Skeletal muscle satellite cell (primary cell): ENCODE measurements at regions not wholly inside any gene's neighbourhood (a gene's known extent, or its start where the extent isn't known, plus 50 kb on each side); places are given as distances from the start of the nearest gene placed in this dataset.

ENCODE experiments used
- H3K27me3 ChIP-seq: 2 replicates; pipeline ENCODE4 v1.7.0; 2013; ENCODE audit warnings: low read length; ENCODE audit not compliant: control insufficient read depth, insufficient read depth
- H3K36me3 ChIP-seq: 2 replicates; pipeline ENCODE4 v1.7.0; 2013; ENCODE audit warnings: mild to moderate bottlenecking, control low read depth, low read length; ENCODE audit not compliant: insufficient read depth
- H3K4me1 ChIP-seq: 2 replicates; pipeline ENCODE4 v1.7.0; 2013; ENCODE audit warnings: low read length; ENCODE audit not compliant: control insufficient read depth, insufficient read depth
- H3K4me2 ChIP-seq: 2 replicates; pipeline ENCODE4 v1.7.0; 2013; ENCODE audit warnings: mild to moderate bottlenecking, low read length
- H3K4me3 ChIP-seq: 2 replicates; pipeline ENCODE4 v1.7.0; 2013; ENCODE audit warnings: low read length
- H3K9ac ChIP-seq: 2 replicates; pipeline ENCODE4 v1.7.0; 2013; ENCODE audit warnings: mild to moderate bottlenecking, low read depth, low read length, moderate library complexity
- H3K9me3 ChIP-seq: replicated peaks from 2 replicates; pipeline ENCODE4 v1.7.0; 2013; ENCODE audit warnings: mild to moderate bottlenecking, control low read depth, low read length

DNA sequence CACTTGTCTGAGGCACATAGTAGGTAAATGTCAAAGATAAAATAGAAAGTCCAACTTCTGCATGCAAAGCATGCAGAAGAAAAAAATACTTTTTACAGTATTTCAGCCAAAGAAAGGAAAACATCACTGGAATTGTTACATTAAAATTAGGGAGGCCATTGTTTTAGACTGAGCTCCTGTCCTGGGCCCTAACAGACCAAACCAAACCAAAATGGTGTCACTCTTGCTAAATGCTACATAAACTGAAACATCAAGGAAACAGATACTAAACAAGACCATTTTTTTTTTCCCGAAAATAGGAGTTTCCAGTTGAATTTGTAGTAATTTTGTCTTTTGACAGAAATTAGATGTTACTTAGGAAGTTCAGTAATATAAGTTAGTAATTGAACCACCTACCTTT is 508.8 kb downstream of the DSC3 start:
- no peaks in the 10 kb centered on the region for H3K4me1 ChIP-seq
- no peaks in the 10 kb centered on the region for H3K36me3 ChIP-seq
- H3K4me2 ChIP-seq = no peak overlapping the region

GRCh38 chr18:30527917-30528316 is 514.6 kb downstream of the DSC3 start:
- Histone ChIP-seq H3K36me3 (no peaks in the 10 kb centered on the region), H3K4me2 (no peak overlapping the region), H3K4me3 (no peak overlapping the region), H3K9ac (no peak overlapping the region), H3K27me3 (no peaks in the 10 kb centered on the region), H3K9me3 (no peaks in the 10 kb centered on the region), H3K4me1 (no peaks in the 10 kb centered on the region)

More for the DNA sequence above, 508.8 kb downstream of the DSC3 start:
- no peak overlapping the region for H3K4me3 ChIP-seq
- H3K9me3 ChIP-seq = no peaks in the 10 kb centered on the region
- no peaks in the 10 kb centered on the region for H3K27me3 ChIP-seq
- no peak overlapping the region for H3K9ac ChIP-seq

- Histone ChIP-seq H3K9ac (no peak overlapping the region), H3K36me3 (no peaks in the 10 kb centered on the region), H3K4me2 (no peak overlapping the region), H3K27me3 (no peaks in the 10 kb centered on the region), H3K9me3 (no peaks in the 10 kb centered on the region), H3K4me3 (no peak overlapping the region), H3K4me1 (no peaks in the 10 kb centered on the region)
Observed at GRCh38 chr18:30527226-30527625, 515.3 kb downstream of the DSC3 start.

DNA sequence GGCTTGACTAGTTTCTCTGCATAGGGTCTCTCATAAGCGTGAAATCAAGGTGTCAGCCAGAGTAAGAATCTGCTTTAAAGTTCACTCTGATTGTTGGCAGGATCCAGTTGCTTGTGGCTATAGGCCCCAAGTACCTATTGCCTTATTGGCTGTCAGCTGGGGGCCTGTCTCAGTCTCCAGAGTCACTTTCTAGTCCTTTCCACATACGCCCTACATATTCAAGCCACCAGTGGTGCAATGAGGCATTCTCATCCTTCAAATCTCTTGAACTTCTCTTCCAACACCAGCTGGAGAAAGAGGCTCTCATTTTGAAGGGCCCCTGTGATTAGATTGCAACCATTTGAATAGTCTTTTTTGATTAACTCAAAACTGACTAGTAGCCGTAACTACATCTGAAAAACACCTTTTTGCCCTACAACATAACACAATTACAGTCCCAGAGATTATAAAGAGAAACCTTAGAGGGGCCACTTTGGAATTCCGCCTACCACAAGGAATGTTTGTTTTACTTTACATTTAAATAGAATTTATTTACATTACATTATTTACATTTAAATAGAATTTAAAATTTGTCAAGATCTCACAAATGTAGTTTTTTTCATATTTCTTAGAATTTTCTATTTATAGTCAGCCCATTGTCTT is 520.1 kb downstream of the DSC3 start:
- H3K4me2 ChIP-seq = no peak overlapping the region
- H3K36me3 ChIP-seq = no peaks in the 10 kb centered on the region
- no peak overlapping the region for H3K9ac ChIP-seq
- H3K4me1 ChIP-seq = no peaks in the 10 kb centered on the region
- H3K9me3 ChIP-seq = no peaks in the 10 kb centered on the region
- no peak overlapping the region for H3K4me3 ChIP-seq
- H3K27me3 ChIP-seq = no peaks in the 10 kb centered on the region

DNA sequence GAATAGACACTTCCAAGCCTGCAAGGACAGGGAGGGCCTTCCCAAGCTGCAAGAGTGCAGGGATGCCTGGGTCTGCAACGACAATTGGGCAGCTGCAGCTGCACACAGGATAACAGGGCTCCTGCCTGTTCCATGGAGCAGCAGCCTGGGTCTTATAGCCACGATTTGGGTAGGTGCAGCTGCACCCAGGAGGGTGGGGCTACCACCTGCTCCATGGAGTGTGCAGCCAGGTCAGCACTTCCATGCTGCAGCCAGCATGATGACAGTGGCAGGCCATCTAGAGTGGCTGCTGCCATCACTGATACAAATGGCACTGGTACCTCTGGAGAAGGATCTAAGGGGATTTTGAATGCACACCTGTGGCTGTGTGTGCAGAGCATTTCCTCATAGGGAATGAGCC is 528.5 kb downstream of the DSC3 start:
- no peaks in the 10 kb centered on the region for H3K27me3 ChIP-seq
- H3K4me1 ChIP-seq = no peaks in the 10 kb centered on the region
- H3K4me3 ChIP-seq = no peak overlapping the region
- no peak overlapping the region for H3K4me2 ChIP-seq
- H3K9me3 ChIP-seq = peaks cover 10% of the 10 kb centered on the region
- H3K9ac ChIP-seq = no peak overlapping the region
- no peaks in the 10 kb centered on the region for H3K36me3 ChIP-seq

DNA sequence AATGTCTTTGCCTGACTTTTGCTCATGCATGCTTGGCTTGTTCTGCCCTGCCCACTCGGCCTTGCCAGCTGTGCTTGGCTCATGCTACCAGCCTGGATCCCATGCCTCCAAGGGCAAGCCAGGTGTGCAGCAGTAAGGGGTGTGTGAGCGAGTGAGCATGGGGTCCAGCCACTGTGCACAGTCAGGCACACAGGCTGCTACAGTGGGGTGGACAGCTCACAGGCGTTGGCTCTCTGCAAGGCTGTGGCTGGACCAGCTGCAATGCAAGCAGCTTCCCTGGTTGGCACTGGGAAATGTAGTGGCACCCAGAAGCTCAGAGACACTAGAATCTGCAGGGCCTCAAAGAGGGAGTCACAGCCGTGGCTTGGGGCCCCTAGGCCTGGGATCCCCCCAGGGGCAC is 529.7 kb downstream of the DSC3 start:
- Histone ChIP-seq H3K9ac (no peak overlapping the region), H3K4me2 (no peak overlapping the region), H3K9me3 (peaks cover 10% of the 10 kb centered on the region), H3K4me1 (no peaks in the 10 kb centered on the region), H3K4me3 (no peak overlapping the region), H3K27me3 (no peaks in the 10 kb centered on the region), H3K36me3 (no peaks in the 10 kb centered on the region)

DNA sequence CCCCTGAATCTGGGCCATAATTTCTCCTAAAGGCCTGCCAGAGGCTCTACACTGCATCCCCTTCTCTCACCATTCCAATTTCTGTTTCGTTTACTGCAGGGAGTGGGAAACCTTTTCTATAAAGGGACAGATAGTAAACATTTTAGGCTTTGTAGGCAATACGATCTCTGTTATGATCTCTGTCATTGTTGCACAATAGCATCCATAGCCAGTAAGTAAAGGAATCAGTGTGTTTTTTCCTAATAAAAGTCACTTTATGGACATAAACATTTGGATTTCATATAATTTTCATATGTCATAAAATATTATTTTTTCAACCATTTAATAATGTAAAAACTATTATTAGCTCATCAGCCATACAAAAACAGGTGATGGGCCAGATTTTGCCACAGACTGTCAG is 531.7 kb downstream of the DSC3 start:
- peaks cover 10% of the 10 kb centered on the region for H3K9me3 ChIP-seq
- no peak overlapping the region for H3K4me3 ChIP-seq
- no peaks in the 10 kb centered on the region for H3K36me3 ChIP-seq
- no peaks in the 10 kb centered on the region for H3K4me1 ChIP-seq
- no peak overlapping the region for H3K9ac ChIP-seq
- no peak overlapping the region for H3K4me2 ChIP-seq
- H3K27me3 ChIP-seq = no peaks in the 10 kb centered on the region

GRCh38 chr18:30501594-30501993 is 540.9 kb downstream of the DSC3 start:
- Histone ChIP-seq H3K27me3 (no peaks in the 10 kb centered on the region), H3K4me2 (no peak overlapping the region), H3K9me3 (no peaks in the 10 kb centered on the region), H3K4me3 (no peak overlapping the region), H3K9ac (no peak overlapping the region), H3K4me1 (no peaks in the 10 kb centered on the region), H3K36me3 (no peaks in the 10 kb centered on the region)

- H3K9ac ChIP-seq = no peak overlapping the region
- H3K4me2 ChIP-seq = no peak overlapping the region
- H3K4me3 ChIP-seq = no peak overlapping the region
- no peaks in the 10 kb centered on the region for H3K36me3 ChIP-seq
- H3K27me3 ChIP-seq = no peaks in the 10 kb centered on the region
- H3K9me3 ChIP-seq = no peaks in the 10 kb centered on the region
- no peaks in the 10 kb centered on the region for H3K4me1 ChIP-seq
Observed at GRCh38 chr18:30500240-30500945, 542.1 kb downstream of the DSC3 start.

DNA sequence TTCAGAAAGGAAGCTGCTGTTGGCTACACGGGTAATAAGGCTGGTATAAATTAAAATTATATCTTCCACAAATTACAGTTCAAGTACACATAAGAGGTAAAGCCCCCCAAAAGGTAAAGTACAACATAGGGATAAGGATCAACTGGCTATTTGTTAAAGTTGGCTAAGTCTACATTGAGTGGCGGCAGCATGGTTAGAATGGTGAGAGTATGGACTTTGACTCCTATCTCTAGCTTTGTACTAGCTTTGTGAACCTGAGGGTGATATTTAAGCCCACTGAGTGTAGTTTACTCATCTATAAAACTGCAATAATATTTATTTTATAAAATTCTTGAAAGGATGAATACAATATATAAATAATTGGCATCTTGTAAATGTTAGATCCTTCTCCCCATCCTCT is 542.8 kb downstream of the DSC3 start:
- Histone ChIP-seq H3K4me3 (no peak overlapping the region), H3K9me3 (no peaks in the 10 kb centered on the region), H3K9ac (no peak overlapping the region), H3K4me1 (no peaks in the 10 kb centered on the region), H3K4me2 (no peak overlapping the region), H3K36me3 (no peaks in the 10 kb centered on the region), H3K27me3 (no peaks in the 10 kb centered on the region)

DNA sequence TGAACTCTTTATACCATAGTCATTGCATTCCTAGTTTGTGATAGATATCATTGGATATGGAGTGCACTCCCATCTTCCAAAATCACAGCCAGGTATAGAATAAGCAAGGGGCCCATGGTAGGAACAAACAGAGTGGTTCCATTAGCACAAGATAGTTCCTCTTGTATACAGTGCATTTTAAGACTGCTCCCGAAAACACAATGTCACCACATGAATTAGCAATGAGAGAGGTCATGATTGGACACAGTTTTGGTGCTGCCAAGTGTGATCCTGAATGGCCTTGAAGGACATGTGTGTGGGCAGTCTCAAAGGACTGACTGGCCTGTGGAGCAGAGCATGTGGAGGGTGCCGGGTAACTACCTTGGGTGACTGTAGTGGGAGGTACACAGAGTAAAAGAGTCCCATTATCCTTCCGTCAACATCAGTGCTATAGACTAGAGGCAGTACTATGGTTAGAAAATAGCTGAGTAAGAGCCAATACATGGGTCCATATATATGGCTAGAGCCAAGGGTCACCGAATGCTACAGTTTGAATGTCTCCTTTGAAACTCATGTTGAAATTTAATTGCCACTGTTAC is 549.9 kb downstream of the DSC3 start:
- H3K9me3 ChIP-seq = no peaks in the 10 kb centered on the region
- H3K4me1 ChIP-seq = no peaks in the 10 kb centered on the region
- H3K4me2 ChIP-seq = no peak overlapping the region
- H3K4me3 ChIP-seq = no peak overlapping the region
- no peaks in the 10 kb centered on the region for H3K36me3 ChIP-seq
- no peak overlapping the region for H3K9ac ChIP-seq
- no peaks in the 10 kb centered on the region for H3K27me3 ChIP-seq
